H1 (cell line): ENCODE measurements at regions not wholly inside any gene's neighbourhood (a gene's known extent, or its start where the extent isn't known, plus 50 kb on each side); places are given as distances from the start of the nearest gene placed in this dataset.

Experiments
- CTCF ChIA-PET: fragments of 300-600 bp; sonication (Branson Sonifier 250); formaldehyde crosslinking; loops from one replicate; lab custom pipeline; 2021; ENCODE audit not compliant: partially characterized antibody; lab: Charles Lee
- POLR2A ChIA-PET: fragments of 300-600 bp; sonication (Branson Sonifier 250); formaldehyde crosslinking; loops from one replicate; lab custom pipeline; 2021; ENCODE audit warnings: inconsistent platforms; ENCODE audit not compliant: partially characterized antibody; lab: Charles Lee
- DNase-seq, 2 experiments: peaks; one replicate each; pipeline versions ENCODE4 v3.0.0 to v3.0.0-alpha.2; 2010 to 2022; ENCODE audit warnings: low spot score in 2 of 2, low read depth in 1 of 2, mixed read lengths in 1 of 2
- FAIRE-seq: peaks from 2 replicates; lab custom pipeline; 2011; peaks lifted over from hg19 to GRCh38; lab: Jason Lieb, UNC
- H2AFZ ChIP-seq: 2 replicates; pipeline ENCODE4 v1.8.1; 2012; ENCODE audit warnings: low read length, inconsistent platforms
- H2AK5ac ChIP-seq: 2 replicates; pipeline ENCODE4 v1.6.1; 2013; ENCODE audit warnings: low read depth, low read length
- H2BK120ac ChIP-seq: replicated peaks from 2 replicates; pipeline ENCODE3; 2013; ENCODE audit warnings: low read depth, low read length, inconsistent platforms
- H2BK12ac ChIP-seq: 2 replicates; pipeline ENCODE4 v1.6.1; 2013; ENCODE audit warnings: low read depth, low read length
- H2BK15ac ChIP-seq: 2 replicates; pipeline ENCODE4 v1.6.1; 2013; ENCODE audit warnings: low read length
- H2BK20ac ChIP-seq: 2 replicates; pipeline ENCODE4 v1.6.1; 2013; ENCODE audit warnings: low read length
- H2BK5ac ChIP-seq: 2 replicates; pipeline ENCODE4 v1.6.1; 2013; ENCODE audit warnings: low read depth, low read length
- H3K14ac ChIP-seq: 2 replicates; pipeline ENCODE4 v1.6.1; 2013; ENCODE audit warnings: inconsistent platforms; ENCODE audit not compliant: insufficient read length
- H3K18ac ChIP-seq: 2 replicates; pipeline ENCODE4 v1.6.1; 2013; ENCODE audit warnings: low read length; ENCODE audit errors: extremely low read depth
- H3K23ac ChIP-seq: 2 replicates; pipeline ENCODE4 v1.6.1; 2013; ENCODE audit warnings: inconsistent platforms; ENCODE audit not compliant: insufficient read length
- H3K23me2 ChIP-seq: 2 replicates; pipeline ENCODE4 v1.6.1; 2013; ENCODE audit warnings: low read depth, low read length
- H3K27ac ChIP-seq: 2 replicates; pipeline ENCODE4 v1.6.1; 2011; ENCODE audit warnings: low read depth, low read length, inconsistent platforms
- H3K27me3 ChIP-seq, 4 experiments: replicated peaks in 1 of 4; 1 replicate in 1 of 4; 2 replicates in 3 of 4; pipeline versions ENCODE4 v1.6.1 to v1.8.1; 2011 to 2013; ENCODE audit warnings: low read length in 3 of 4, mild to moderate bottlenecking in 3 of 4, inconsistent platforms in 2 of 4, mixed read lengths in 2 of 4, moderate library complexity in 1 of 4; ENCODE audit not compliant: control insufficient read depth in 3 of 4, insufficient read depth in 3 of 4; ENCODE audit errors: extremely low read depth in 1 of 4
- H3K36me3 ChIP-seq, 4 experiments: 2 replicates each; pipeline versions ENCODE4 v1.6.1 to v1.8.1; 2011 to 2013; ENCODE audit warnings: mild to moderate bottlenecking in 4 of 4, low read length in 3 of 4, moderate library complexity in 2 of 4, control low read depth in 1 of 4, inconsistent platforms in 1 of 4; ENCODE audit not compliant: insufficient read depth in 4 of 4, control insufficient read depth in 2 of 4
- H3K4ac ChIP-seq: replicated peaks from 2 replicates; pipeline ENCODE3; 2013; ENCODE audit warnings: low read length, low read depth, mixed read lengths, inconsistent platforms; ENCODE audit not compliant: insufficient read length
- H3K4me1 ChIP-seq, 4 experiments: replicated peaks in 1 of 4; 1 replicate in 1 of 4; 2 replicates in 3 of 4; pipeline versions ENCODE4 v1.6.1 to v1.8.1; 2011 to 2013; ENCODE audit warnings: low read length in 3 of 4, inconsistent platforms in 2 of 4, mixed read lengths in 1 of 4; ENCODE audit not compliant: insufficient read depth in 4 of 4, control insufficient read depth in 3 of 4
- H3K4me2 ChIP-seq, 2 experiments: 2 replicates each; pipeline versions ENCODE4 v1.6.1 to v1.8.1; 2011 to 2013; ENCODE audit warnings: low read depth in 2 of 2, low read length in 2 of 2, control low read depth in 1 of 2, inconsistent platforms in 1 of 2, mild to moderate bottlenecking in 1 of 2; ENCODE audit not compliant: insufficient read depth in 1 of 2
- H3K4me3 ChIP-seq, 4 experiments: fragments of 200-600, 300-600 bp in 1 of 4; sonication (generic), shearing (Covaris generic), sonication (Bioruptor Twin) in 1 of 4; 2 replicates each; pipeline versions ENCODE4 v1.5.1 to v1.8.1; 2011 to 2016; ENCODE audit warnings: low read length in 4 of 4, low read depth in 3 of 4, control low read depth in 2 of 4, inconsistent platforms in 2 of 4, mild to moderate bottlenecking in 2 of 4, mixed read lengths in 1 of 4, moderate library complexity in 1 of 4; ENCODE audit not compliant: insufficient read depth in 2 of 4; ENCODE audit errors: extremely low read depth in 1 of 4
- H3K56ac ChIP-seq: replicated peaks from 2 replicates; pipeline ENCODE3; 2013; ENCODE audit warnings: low read depth, mild to moderate bottlenecking, mixed read lengths, low read length, inconsistent platforms; ENCODE audit not compliant: insufficient read length
- H3K79me1 ChIP-seq: 2 replicates; pipeline ENCODE4 v1.6.1; 2013; ENCODE audit warnings: low read depth, low read length, control low read depth
- H3K79me2 ChIP-seq, 2 experiments: 2 replicates each; pipeline versions ENCODE4 v1.6.1 to v1.8.1; 2012 to 2013; ENCODE audit warnings: low read length in 2 of 2, mild to moderate bottlenecking in 2 of 2, inconsistent platforms in 1 of 2; ENCODE audit not compliant: insufficient read depth in 2 of 2, control insufficient read depth in 1 of 2
- H3K9ac ChIP-seq, 4 experiments: replicated peaks in 1 of 4; 1 replicate in 1 of 4; 2 replicates in 3 of 4; pipeline versions ENCODE4 v1.6.1 to v1.8.1; 2011 to 2013; ENCODE audit warnings: low read depth in 3 of 4, low read length in 3 of 4, control low read depth in 2 of 4, mild to moderate bottlenecking in 2 of 4, moderate library complexity in 2 of 4, inconsistent platforms in 1 of 4; ENCODE audit errors: extremely low read depth in 1 of 4
- H3K9me3 ChIP-seq, 2 experiments: 2 replicates each; pipeline versions ENCODE4 v1.6.1 to v1.8.1; 2012 to 2013; ENCODE audit warnings: mild to moderate bottlenecking in 2 of 2, moderate library complexity in 2 of 2, control low read depth in 1 of 2, inconsistent platforms in 1 of 2, low read depth in 1 of 2, low read length in 1 of 2, mixed read lengths in 1 of 2; ENCODE audit not compliant: insufficient read depth in 2 of 2
- H4K20me1 ChIP-seq, 2 experiments: replicated peaks in 1 of 2; 2 replicates each; pipeline versions ENCODE3 to v1.8.1; 2011 to 2013; ENCODE audit warnings: inconsistent platforms in 2 of 2, low read length in 2 of 2, mild to moderate bottlenecking in 1 of 2; ENCODE audit not compliant: insufficient read depth in 2 of 2, control insufficient read depth in 1 of 2
- H4K5ac ChIP-seq: 2 replicates; pipeline ENCODE4 v1.6.1; 2013; ENCODE audit warnings: low read length, low read depth, mixed read lengths, inconsistent platforms; ENCODE audit not compliant: insufficient read length
- H4K8ac ChIP-seq: 2 replicates; pipeline ENCODE4 v1.8.0; 2013; ENCODE audit warnings: mild to moderate bottlenecking, moderate library complexity, low read length, inconsistent platforms; ENCODE audit not compliant: insufficient read depth; ENCODE audit errors: extremely low read depth
- H4K91ac ChIP-seq: replicated peaks from 2 replicates; pipeline ENCODE3; 2013; ENCODE audit warnings: low read length, mixed read lengths, inconsistent platforms; ENCODE audit not compliant: insufficient read length
- CBX8 ChIP-seq: fragments of 300-800, 300-1000 bp; sonication (generic); IDR thresholded peaks from 2 replicates; pipeline ENCODE4 v1.7.1; 2016; ENCODE audit warnings: low read depth, low read length, borderline replicate concordance
- CEBPB ChIP-seq: IDR thresholded peaks from 2 replicates; pipeline ENCODE4 v1.6.1; 2012; ENCODE audit warnings: low read depth, low read length
- E2F6 ChIP-seq: IDR thresholded peaks from 2 replicates; pipeline ENCODE4 v1.6.1; 2012; ENCODE audit warnings: inconsistent platforms
- EP300 ChIP-seq, 2 experiments: IDR thresholded peaks; 1 replicate in 1 of 2; 2 replicates in 1 of 2; pipeline ENCODE4 v1.6.1; 2011 to 2012; ENCODE audit warnings: low read depth in 2 of 2, low read length in 2 of 2, mild to moderate bottlenecking in 2 of 2, borderline replicate concordance in 1 of 2, inconsistent platforms in 1 of 2, moderate library complexity in 1 of 2
- GTF2F1 ChIP-seq: IDR thresholded peaks from 2 replicates; pipeline ENCODE4 v1.6.1; 2012; ENCODE audit warnings: low read depth, low read length, improper control_type of control experiment, borderline replicate concordance
- HDAC6 ChIP-seq: IDR thresholded peaks from one replicate; pipeline ENCODE4 v1.7.1; 2012; ENCODE audit warnings: low read depth, mild to moderate bottlenecking, inconsistent platforms, low read length, moderate library complexity
- JUND ChIP-seq: IDR thresholded peaks from 2 replicates; pipeline ENCODE4 v1.6.1; 2011; ENCODE audit warnings: mild to moderate bottlenecking, improper control_type of control experiment, low read length
- KDM4A ChIP-seq: IDR thresholded peaks from one replicate; pipeline ENCODE4 v1.7.1; 2012; ENCODE audit warnings: low read depth, mild to moderate bottlenecking, moderate library complexity, low read length, inconsistent platforms; ENCODE audit not compliant: severe bottlenecking
- KDM5A ChIP-seq: fragments of 200-600 bp; IDR thresholded peaks from 2 replicates; pipeline ENCODE4 v1.7.1; 2012; ENCODE audit warnings: mild to moderate bottlenecking, low read length, inconsistent platforms, mixed read lengths
- MAFK ChIP-seq: IDR thresholded peaks from 2 replicates; pipeline ENCODE4 v1.6.1; 2012; ENCODE audit warnings: low read depth, mild to moderate bottlenecking, improper control_type of control experiment, low read length
- PHF8 ChIP-seq: fragments of 200-600 bp; sonication (generic); conservative IDR thresholded peaks from 2 replicates; pipeline ENCODE4 v1.7.1; 2012; ENCODE audit warnings: low read depth, mild to moderate bottlenecking, inconsistent platforms, low read length, moderate library complexity
- RAD21 ChIP-seq, 2 experiments: IDR thresholded peaks in 1 of 2; conservative IDR thresholded peaks in 1 of 2; 2 replicates each; pipeline ENCODE4 v1.6.1; 2011; ENCODE audit warnings: low read depth in 2 of 2, low read length in 2 of 2, improper control_type of control experiment in 1 of 2, inconsistent platforms in 1 of 2, mild to moderate bottlenecking in 1 of 2, moderate library complexity in 1 of 2
- RFX5 ChIP-seq: IDR thresholded peaks from 2 replicates; pipeline ENCODE4 v1.6.1; 2011; ENCODE audit warnings: low read depth, low read length, improper control_type of control experiment, borderline replicate concordance
- SIX5 ChIP-seq: IDR thresholded peaks from 2 replicates; pipeline ENCODE4 v1.6.1; 2011; ENCODE audit warnings: mild to moderate bottlenecking, low read depth, low read length
- SP4 ChIP-seq: IDR thresholded peaks from 2 replicates; pipeline ENCODE4 v1.6.1; 2012; ENCODE audit warnings: low read length, inconsistent platforms
- WGBS, 2 experiments: shearing (Covaris generic) in 1 of 2; methylation state at CpG; one replicate each; pipeline versions ENCODE4 v1.1.6 to v1.1.7; 2013 to 2015; ENCODE audit warnings: low lambda C conversion rate in 2 of 2, mixed read lengths in 2 of 2, inconsistent platforms in 1 of 2, low coverage in 1 of 2, missing lambda C conversion rate in 1 of 2; ENCODE audit not compliant: insufficient replicate concordance in 2 of 2, insufficient coverage in 1 of 2, insufficient read length in 1 of 2; ENCODE audit errors: extremely low coverage in 1 of 2, missing lambda C conversion rate in 1 of 2; 5-methylcytosine and 5-hydroxymethylcytosine counted together

GRCh38 chrX:46247456-46247855, 297.8 kb downstream of the ZNF674 start:
- H3K4me3 ChIP-seq = no peak overlapping the region
- H2BK5ac ChIP-seq = no peak overlapping the region
- no peak for FAIRE-seq
- 81% methylated on average over 4 of the region's 4 CpGs; no CpG with 5 or more reads in 1 of the 2 experiments for WGBS, 2 experiments
- POLR2A ChIA-PET = no interaction called here
- H3K4ac ChIP-seq = no peak overlapping the region
- H2BK15ac ChIP-seq = no peak overlapping the region
- H3K4me1 ChIP-seq = peaks cover 0 to 9% (median 2%) of the 10 kb centered on the region in 4 experiments; a peak in 3 of 7 replicates
- no peak overlapping the region for H3K23ac ChIP-seq
- no peak overlapping the region for H3K27ac ChIP-seq
- no peak overlapping the region for H3K9ac ChIP-seq
- H3K36me3 ChIP-seq = no peaks in the 10 kb centered on the region
- H4K20me1 ChIP-seq = no peaks in the 10 kb centered on the region
- no peak overlapping the region for H2BK12ac ChIP-seq
- no peak overlapping the region for H2BK120ac ChIP-seq
- no peaks in the 10 kb centered on the region for H3K79me1 ChIP-seq
- H2BK20ac ChIP-seq = no peak overlapping the region
- H4K91ac ChIP-seq = no peak overlapping the region
- H2AK5ac ChIP-seq = no peak overlapping the region
- no peak overlapping the region for H4K5ac ChIP-seq
- no peak overlapping the region for H4K8ac ChIP-seq
- peak overlapping the region in 1 of 2 experiments; percentile 21; a peak in 1 of 4 replicates for H3K4me2 ChIP-seq
- no peak overlapping the region for H3K14ac ChIP-seq
- no peak overlapping the region for H3K56ac ChIP-seq
- no peak overlapping the region for H2AFZ ChIP-seq
- H3K18ac ChIP-seq = no peak overlapping the region
- no peaks in the 10 kb centered on the region for H3K9me3 ChIP-seq
- CTCF ChIA-PET = no interaction called here
- no peaks in the 10 kb centered on the region for H3K27me3 ChIP-seq
- H3K79me2 ChIP-seq = no peaks in the 10 kb centered on the region
- no peaks in the 10 kb centered on the region for H3K23me2 ChIP-seq
- DNase-seq = no peak
- TF ChIP-seq RAD21 (IDR thresholded peaks at IDR 0.05 in 1 of 2, conservative IDR thresholded peaks at IDR 0.05 in 1 of 2; ENCODE audit: low read depth in 2 of 2, low read length in 2 of 2) = no peak
- no peak for TF ChIP-seq RFX5
- no peak for TF ChIP-seq KDM5A
- TF ChIP-seq E2F6 = no peak
- no peak for TF ChIP-seq CEBPB
- no peak for TF ChIP-seq EP300 (IDR thresholded peaks at IDR 0.05; ENCODE audit: borderline replicate concordance in 1 of 2, low read depth in 2 of 2, low read length in 2 of 2)
- TF ChIP-seq SIX5 = no peak
- no peak for TF ChIP-seq CBX8
- no peak for TF ChIP-seq MAFK
- TF ChIP-seq SP4 = no peak
- no peak for TF ChIP-seq HDAC6
- no peak for TF ChIP-seq JUND
- no peak for TF ChIP-seq GTF2F1
- no peak for TF ChIP-seq KDM4A
- TF ChIP-seq PHF8 = no peak
